ENCODE measurements at regions not wholly inside any gene's neighbourhood (a gene's known extent, or its start where the extent isn't known, plus 50 kb on each side); places are given as distances from the start of the nearest gene placed in this dataset.
A peak's percentile ranks its signal among the peaks of the same experiment; 100 is the strongest.
"Not testable (repeated sequence)": the region's sequence is repeated elsewhere in the genome, so short reads cannot be mapped to it uniquely, and the experiment has no call there.

GRCh38 chr2:40690525-40690924 lies 238.6 kb upstream of the SLC8A1 start:
- no peak for DNase-seq (ENCODE audit: low spot score)

- no peak for DNase-seq (ENCODE audit: low spot score)
These were observed 248.5 kb upstream of the SLC8A1 start for GRCh38 chr2:40700231-40700954.

GRCh38 chr2:40712197-40712894 lies 260.5 kb upstream of the SLC8A1 start:
- DNase-seq (ENCODE audit: low spot score) = not testable (repeated sequence)

GRCh38 chr2:40716879-40717278 lies 265.0 kb upstream of the SLC8A1 start:
- peak; percentile 11 for DNase-seq (ENCODE audit: low spot score)

GRCh38 chr2:40719414-40719813 lies 267.5 kb upstream of the SLC8A1 start:
- no peak for DNase-seq (ENCODE audit: low spot score)

GRCh38 chr2:40721595-40721994 lies 269.7 kb upstream of the SLC8A1 start:
- peak; percentile 13 for DNase-seq (ENCODE audit: low spot score)

GRCh38 chr2:40723194-40723593 lies 271.3 kb upstream of the SLC8A1 start:
- no peak for DNase-seq (ENCODE audit: low spot score)

GRCh38 chr2:40725040-40725439 lies 273.1 kb upstream of the SLC8A1 start:
- no peak for DNase-seq (ENCODE audit: low spot score)

- DNase-seq (ENCODE audit: low spot score) = no peak
These were observed 274.1 kb upstream of the SLC8A1 start for GRCh38 chr2:40725950-40726349.

GRCh38 chr2:40734797-40735196 lies 282.9 kb upstream of the SLC8A1 start:
- DNase-seq (ENCODE audit: low spot score) = peak; percentile 8

GRCh38 chr2:40737180-40737579 lies 285.3 kb upstream of the SLC8A1 start:
- no peak for DNase-seq (ENCODE audit: low spot score)

- DNase-seq (ENCODE audit: low spot score) = no peak
These were observed 288.5 kb upstream of the SLC8A1 start for GRCh38 chr2:40740419-40740818.

- DNase-seq (ENCODE audit: low spot score) = no peak
These were observed 289.6 kb upstream of the SLC8A1 start for GRCh38 chr2:40741532-40741931.

- no peak for DNase-seq (ENCODE audit: low spot score)
These were observed 294.3 kb upstream of the SLC8A1 start for GRCh38 chr2:40746191-40746590.

GRCh38 chr2:40751981-40752380 lies 300.1 kb upstream of the SLC8A1 start:
- DNase-seq (ENCODE audit: low spot score) = no peak

GRCh38 chr2:40752796-40753195 lies 300.9 kb upstream of the SLC8A1 start:
- DNase-seq (ENCODE audit: low spot score) = no peak

- no peak for DNase-seq (ENCODE audit: low spot score)
These were observed 303.0 kb upstream of the SLC8A1 start for GRCh38 chr2:40754912-40755311.

GRCh38 chr2:40758401-40759155 lies 306.7 kb upstream of the SLC8A1 start:
- no peak for DNase-seq (ENCODE audit: low spot score)

- peak; percentile 55 for DNase-seq (ENCODE audit: low spot score)
These were observed 308.3 kb upstream of the SLC8A1 start for GRCh38 chr2:40760071-40760666.

GRCh38 chr2:40773291-40773690 lies 321.4 kb upstream of the SLC8A1 start:
- DNase-seq (ENCODE audit: low spot score) = no peak

GRCh38 chr2:40783704-40784103 lies 331.8 kb upstream of the SLC8A1 start:
- DNase-seq (ENCODE audit: low spot score) = no peak

- DNase-seq (ENCODE audit: low spot score) = no peak
These were observed 334.7 kb upstream of the SLC8A1 start for GRCh38 chr2:40786636-40787035.

GRCh38 chr2:40797120-40797519 lies 345.2 kb upstream of the SLC8A1 start:
- DNase-seq (ENCODE audit: low spot score) = no peak
